Ovary (tissue), 7 donors: ENCODE measurements at regions not wholly inside any gene's neighbourhood (a gene's known extent, or its start where the extent isn't known, plus 50 kb on each side); places are given as distances from the start of the nearest gene placed in this dataset.

Experiments
- DNase-seq, 5 donors: peaks; one replicate each; pipeline ENCODE4 v3.0.0-alpha.2; 2019 to 2020
- H3K27ac ChIP-seq, 2 donors: fragments of 200-600 bp; one replicate each; pipeline versions ENCODE4 v1.5.1 to v1.8.0; 2019 to 2022
- H3K27me3 ChIP-seq: fragments of 200-600 bp; one replicate; pipeline ENCODE4 v1.8.0; 2022
- H3K36me3 ChIP-seq: fragments of 200-600 bp; sonication (generic); one replicate; pipeline ENCODE4 v1.5.1; 2019
- H3K4me1 ChIP-seq: one replicate; pipeline ENCODE4 v1.8.1; 2013; ENCODE audit warnings: mild to moderate bottlenecking, moderate library complexity; ENCODE audit not compliant: insufficient read depth
- H3K4me3 ChIP-seq: fragments of 200-600 bp; sonication (generic); one replicate; pipeline ENCODE4 v1.5.1; 2017
- H3K9me3 ChIP-seq, 2 donors: fragments of 200-600 bp in 1 of 2; sonication (generic) in 1 of 2; one replicate each; pipeline versions ENCODE4 v1.5.1 to v1.8.1; 2013 to 2019; ENCODE audit warnings: mild to moderate bottlenecking in 1 of 2, moderate library complexity in 1 of 2
- CTCF ChIP-seq, 3 donors: fragments of 450-650 bp in 2 of 3; fragments of 200-600 bp in 1 of 3; IDR thresholded peaks; one replicate each; pipeline versions ENCODE4 v1.5.1 to v1.8.0; 2016 to 2022; ENCODE audit warnings: antibody characterized with exemption in 3 of 3, mild to moderate bottlenecking in 1 of 3
- EP300 ChIP-seq: sonication (generic); formaldehyde crosslinking; IDR thresholded peaks from one replicate; pipeline ENCODE4 v1.6.1; 2017; ENCODE audit warnings: antibody characterized with exemption
- POLR2A ChIP-seq: fragments of 450-650 bp; IDR thresholded peaks from one replicate; pipeline ENCODE4 v1.6.1; 2017; ENCODE audit warnings: antibody characterized with exemption, mild to moderate bottlenecking, moderate library complexity
- WGBS, 3 donors: extraction: QIAGEN DNeasy Blood & Tissue Kit in 1 of 3; methylation state at CpG; one replicate each; pipeline versions ENCODE4 v1.1.5 to v1.1.7; 2013 to 2017; 5-methylcytosine and 5-hydroxymethylcytosine counted together
- intact Hi-C, 4 donors: fragments of 100-400 bp; cut with DNase I; formaldehyde crosslinking; loops; one replicate each; pipeline versions ENCODE4 v1.11.0 to v1.15.1; 2022 to 2023
- donor health status: DM: no; HTN: no; CAD: no; lungs with moderate emphysema.
- donor health status: DM: no; HTN: no; CAD: no.
- donor health status: Bipolar disorder and iron deficiency.
- donor health status: DM: no; HTN: no; CAD: no.
- donor health status: DM: yes; HTN: yes; CAD: no.

- H3K36me3 ChIP-seq = no peaks in the 10 kb centered on the region
- H3K27ac ChIP-seq = no peak overlapping the region
- DNase-seq = no peak
- 68 to 83% (median 69%) methylated on average over 3 of the region's 3 CpGs for WGBS, 3 donors
- H3K27me3 ChIP-seq = no peaks in the 10 kb centered on the region
- TF ChIP-seq POLR2A (no peak), CTCF (IDR thresholded peaks at IDR 0.05) (no peak), EP300 (no peak)
- intact Hi-C loops = no loop called here
- H3K4me3 ChIP-seq = no peak overlapping the region
- no peaks in the 10 kb centered on the region for H3K4me1 ChIP-seq
- no peaks in the 10 kb centered on the region for H3K9me3 ChIP-seq
These were observed 79.8 kb upstream of the IGF1R start for GRCh38 chr15:98568382-98569017.

GRCh38 chr15:98570119-98570518 is 78.2 kb upstream of the IGF1R start:
- H3K4me3 ChIP-seq = no peak overlapping the region
- TF ChIP-seq EP300 = no peak
- no peak for TF ChIP-seq POLR2A
- no peak for TF ChIP-seq CTCF (IDR thresholded peaks at IDR 0.05)
- intact Hi-C loops = no loop called here
- H3K9me3 ChIP-seq = no peaks in the 10 kb centered on the region
- DNase-seq = no peak
- H3K27me3 ChIP-seq = no peaks in the 10 kb centered on the region
- WGBS, 3 donors = 95 to 98% (median 97%) methylated on average over 3 of the region's 3 CpGs
- H3K36me3 ChIP-seq = no peaks in the 10 kb centered on the region
- no peaks in the 10 kb centered on the region for H3K4me1 ChIP-seq
- H3K27ac ChIP-seq = no peak overlapping the region

GRCh38 chr15:98580572-98580971 is 67.8 kb upstream of the IGF1R start:
- no peaks in the 10 kb centered on the region for H3K36me3 ChIP-seq
- TF ChIP-seq EP300 (no peak), CTCF (IDR thresholded peaks at IDR 0.05) (no peak), POLR2A (no peak)
- H3K4me1 ChIP-seq = no peaks in the 10 kb centered on the region
- H3K27ac ChIP-seq = no peak overlapping the region
- 12 to 21% (median 20%) methylated on average over 11 of the region's 11 CpGs for WGBS, 3 donors
- DNase-seq = no peak
- no peaks in the 10 kb centered on the region for H3K27me3 ChIP-seq
- intact Hi-C loops = no loop called here
- no peaks in the 10 kb centered on the region for H3K9me3 ChIP-seq
- no peak overlapping the region for H3K4me3 ChIP-seq

- TF ChIP-seq CTCF (IDR thresholded peaks at IDR 0.05) (no peak), POLR2A (no peak), EP300 (no peak)
- WGBS, 3 donors = 51 to 59% (median 55%) methylated on average over 5 of the region's 5 CpGs
- no peak for DNase-seq
- Histone ChIP-seq H3K4me3 (no peak overlapping the region), H3K9me3 (no peaks in the 10 kb centered on the region), H3K27me3 (no peaks in the 10 kb centered on the region), H3K4me1 (no peaks in the 10 kb centered on the region), H3K36me3 (no peaks in the 10 kb centered on the region), H3K27ac (no peak overlapping the region)
- intact Hi-C loops = no loop called here
These were observed 66.6 kb upstream of the IGF1R start for GRCh38 chr15:98581715-98582114.
